Cardiac fibroblast (primary cell): ENCODE measurements at regions not wholly inside any gene's neighbourhood (a gene's known extent, or its start where the extent isn't known, plus 50 kb on each side); places are given as distances from the start of the nearest gene placed in this dataset.

Experiments
- DNase-seq, 2 donors: peaks; one replicate each; pipeline versions ENCODE4 v3.0.0 to v3.0.0-alpha.2; 2010; ENCODE audit warnings: low read depth in 2 of 2
- H3K4me3 ChIP-seq, 2 donors: replicated peaks in 1 of 2; 1 replicate in 1 of 2; 2 replicates in 1 of 2; pipeline ENCODE4 v1.5.1; 2011; ENCODE audit warnings: low read depth in 2 of 2, low read length in 2 of 2, mild to moderate bottlenecking in 2 of 2, moderate library complexity in 1 of 2
- CTCF ChIP-seq: IDR thresholded peaks from one replicate; pipeline ENCODE4 v1.5.1; 2011; ENCODE audit warnings: low read depth, mild to moderate bottlenecking, low read length, inconsistent platforms

- no peak overlapping the region for H3K4me3 ChIP-seq
- no peak for TF ChIP-seq CTCF
- DNase-seq = no peak
Observed at GRCh38 chr2:239816576-239817467, 208.3 kb downstream of the NDUFA10 start.

- H3K4me3 ChIP-seq = no peak overlapping the region
- no peak for TF ChIP-seq CTCF
- DNase-seq = no peak
Observed at GRCh38 chr2:239815671-239816070, 209.5 kb downstream of the NDUFA10 start.

DNA sequence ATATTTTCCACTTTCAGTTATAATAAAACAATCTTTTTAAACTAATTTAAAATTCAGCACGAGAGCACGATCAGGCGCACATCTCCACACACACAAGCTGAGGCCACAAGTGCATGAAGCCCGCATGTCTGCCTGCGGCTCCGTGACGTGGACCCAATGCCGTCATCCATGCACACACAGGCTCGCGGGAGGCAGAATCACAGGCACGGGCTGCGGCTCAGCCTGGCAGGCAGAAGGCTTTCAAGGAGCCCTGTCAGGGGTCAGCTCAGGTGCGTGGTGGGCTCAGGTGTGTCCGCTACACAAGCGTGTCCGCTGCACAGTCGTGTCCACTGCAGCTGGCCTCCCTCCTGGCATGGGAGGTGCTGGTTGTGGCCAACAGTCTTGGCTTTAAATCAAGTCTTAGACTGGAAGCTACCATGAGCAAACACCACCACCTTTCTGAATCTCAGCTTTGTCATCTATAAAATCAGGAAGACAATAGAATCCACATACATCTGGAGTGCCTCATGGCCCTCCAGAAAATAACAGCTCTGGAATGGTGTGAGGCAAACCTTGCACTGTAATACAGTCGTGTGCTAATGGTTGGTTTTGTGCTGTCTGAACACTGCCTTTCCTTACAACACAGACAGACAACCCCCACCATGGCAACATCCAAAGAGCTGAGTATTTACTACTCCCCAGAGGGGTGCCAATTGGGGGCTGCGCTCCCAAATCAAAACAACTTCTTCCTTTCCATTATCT lies 210.1 kb downstream of the NDUFA10 start:
- H3K4me3 ChIP-seq = no peak overlapping the region
- TF ChIP-seq CTCF = no peak
- DNase-seq = no peak

DNA sequence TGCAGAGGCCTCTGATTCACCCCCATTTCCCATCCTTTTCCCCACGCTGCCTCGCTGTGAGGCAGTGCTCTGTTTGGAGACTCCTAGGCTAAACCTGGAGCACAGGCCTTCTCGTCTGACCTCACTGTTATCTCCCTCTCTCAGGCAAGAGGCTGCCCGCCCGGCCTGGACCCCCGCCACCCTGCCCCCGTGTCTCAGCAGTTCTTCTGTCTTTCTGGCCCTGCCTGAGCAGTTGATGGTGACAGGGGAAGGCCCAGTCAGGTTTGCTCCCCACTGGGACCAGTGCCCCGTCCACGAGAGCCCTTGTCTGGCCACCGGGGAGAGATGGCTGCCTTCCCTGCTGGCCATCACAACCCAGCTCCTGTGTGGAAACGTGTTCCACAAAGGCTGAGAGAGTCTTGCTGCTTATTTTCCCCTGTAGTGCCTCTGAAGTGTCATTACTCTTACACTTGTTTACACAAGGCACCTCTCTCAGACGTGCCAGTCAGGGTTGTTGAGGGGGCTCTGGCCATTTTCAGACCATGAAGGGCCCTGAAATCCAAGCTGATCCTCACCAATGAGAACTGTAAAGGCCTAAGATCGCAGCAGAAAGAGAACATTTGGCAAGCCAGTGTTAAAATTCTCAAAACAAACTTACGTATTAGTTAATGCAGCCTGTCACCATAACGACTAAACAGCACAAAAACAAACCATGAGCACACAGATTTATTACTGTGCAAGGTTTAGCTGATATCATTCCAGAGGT lies 210.9 kb downstream of the NDUFA10 start:
- no peak for DNase-seq
- H3K4me3 ChIP-seq = no peak overlapping the region
- TF ChIP-seq CTCF = no peak

DNA sequence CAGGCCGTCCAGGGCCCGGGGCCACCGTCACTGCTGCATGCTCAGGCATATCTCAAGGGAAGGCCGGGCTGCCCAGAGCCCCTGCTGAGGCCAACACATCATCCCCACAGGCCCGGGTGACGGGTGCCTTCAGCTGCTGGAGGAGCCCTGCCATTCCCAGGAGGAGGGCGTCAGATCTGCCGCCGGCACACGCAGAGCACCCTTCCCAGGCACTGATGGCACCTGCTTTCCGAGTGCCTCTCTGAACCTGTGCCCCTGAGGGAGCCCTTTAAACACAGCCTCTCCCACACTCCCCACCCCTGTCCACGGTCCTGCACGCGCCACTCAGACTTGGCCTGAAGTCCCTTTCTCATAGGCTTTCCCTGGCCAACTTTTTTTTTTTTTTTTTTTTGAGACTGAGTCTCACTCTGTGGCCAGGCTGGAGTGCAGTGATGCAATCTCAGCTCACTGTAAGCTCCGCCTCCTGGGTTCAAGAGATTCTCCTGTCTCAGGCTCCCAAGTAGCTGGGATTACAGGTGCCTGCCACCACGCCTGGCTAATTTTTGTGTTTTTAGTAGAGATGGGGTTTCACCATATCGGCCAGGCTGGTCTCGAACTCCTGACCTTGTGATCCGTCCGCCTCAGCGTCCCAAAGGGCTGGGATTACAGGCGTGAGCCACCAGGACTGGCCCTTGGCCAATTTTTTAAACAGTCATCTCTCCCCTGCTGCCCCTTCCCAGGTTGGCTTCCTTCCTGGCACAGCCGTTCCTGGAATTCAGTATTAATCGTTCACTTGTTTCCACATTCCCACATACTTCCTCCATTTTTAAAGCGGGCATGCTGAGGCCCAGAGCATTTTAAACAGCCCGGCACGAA lies 211.7 kb downstream of the NDUFA10 start:
- no peak overlapping the region for H3K4me3 ChIP-seq
- no peak for DNase-seq
- TF ChIP-seq CTCF = no peak
